Gastrocnemius medialis (tissue), 4 donors: ENCODE measurements at regions not wholly inside any gene's neighbourhood (a gene's known extent, or its start where the extent isn't known, plus 50 kb on each side); places are given as distances from the start of the nearest gene placed in this dataset.

Experiments
- POLR2A ChIP-seq, 2 donors: fragments of 450-650 bp; IDR thresholded peaks; one replicate each; pipeline ENCODE4 v1.6.1; 2017; ENCODE audit warnings: antibody characterized with exemption in 2 of 2, mild to moderate bottlenecking in 2 of 2, moderate library complexity in 2 of 2
- TF ChIP-seq, protein P1 (sequence below), 5 experiments: fragments of 450-650 bp in 3 of 5; fragments of 200-600 bp in 2 of 5; sonication (generic) in 2 of 5; IDR thresholded peaks in 4 of 5; conservative IDR thresholded peaks in 1 of 5; 1 replicate in 4 of 5; 2 replicates in 1 of 5; pipeline ENCODE4 v1.5.1; 2016 to 2019; ENCODE audit warnings: antibody characterized with exemption in 5 of 5, mild to moderate bottlenecking in 3 of 5, moderate library complexity in 3 of 5

DNA sequence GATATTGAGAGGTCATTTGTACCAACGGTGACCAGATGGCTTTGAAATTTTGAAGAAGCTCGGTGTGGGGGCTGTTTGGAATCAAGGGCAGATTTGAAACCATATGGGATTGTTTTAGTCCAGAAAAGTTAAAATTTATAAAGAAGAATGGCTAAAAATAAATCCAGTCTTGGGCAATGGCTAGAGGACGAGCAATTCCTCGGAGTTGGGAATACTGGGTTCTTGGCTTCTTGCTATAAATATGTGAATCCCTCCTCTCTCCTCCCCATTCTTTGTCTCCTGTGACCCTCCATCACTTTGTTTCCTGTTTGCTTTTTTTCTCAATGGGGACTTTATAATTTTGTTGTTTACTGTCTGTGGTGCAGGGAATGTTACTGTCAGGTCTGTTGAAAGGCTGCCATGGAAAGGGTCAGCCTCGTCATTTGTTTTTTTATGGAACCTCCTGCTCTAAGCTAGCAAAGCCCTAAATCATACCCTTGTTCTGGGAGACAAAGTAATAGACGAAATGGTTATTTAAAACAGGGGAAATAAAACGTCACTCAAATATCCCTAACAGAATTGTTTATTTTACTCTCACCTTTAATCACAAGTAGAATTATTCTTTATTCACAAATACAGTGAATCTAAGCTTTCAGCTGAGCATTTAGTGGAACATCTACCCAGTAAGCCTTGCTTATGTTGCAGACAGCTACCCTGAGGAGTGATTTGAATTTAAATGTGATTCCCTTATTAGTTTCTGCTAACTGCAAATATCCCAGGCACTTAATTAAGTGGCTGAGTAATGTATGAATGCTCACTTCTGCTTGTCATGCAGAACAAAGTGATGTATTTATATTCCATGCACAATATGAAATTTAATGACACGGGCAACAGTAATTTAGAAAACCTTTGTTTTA, 273.1 kb upstream of the NOVA1 start:
- TF ChIP-seq, protein P1, sequence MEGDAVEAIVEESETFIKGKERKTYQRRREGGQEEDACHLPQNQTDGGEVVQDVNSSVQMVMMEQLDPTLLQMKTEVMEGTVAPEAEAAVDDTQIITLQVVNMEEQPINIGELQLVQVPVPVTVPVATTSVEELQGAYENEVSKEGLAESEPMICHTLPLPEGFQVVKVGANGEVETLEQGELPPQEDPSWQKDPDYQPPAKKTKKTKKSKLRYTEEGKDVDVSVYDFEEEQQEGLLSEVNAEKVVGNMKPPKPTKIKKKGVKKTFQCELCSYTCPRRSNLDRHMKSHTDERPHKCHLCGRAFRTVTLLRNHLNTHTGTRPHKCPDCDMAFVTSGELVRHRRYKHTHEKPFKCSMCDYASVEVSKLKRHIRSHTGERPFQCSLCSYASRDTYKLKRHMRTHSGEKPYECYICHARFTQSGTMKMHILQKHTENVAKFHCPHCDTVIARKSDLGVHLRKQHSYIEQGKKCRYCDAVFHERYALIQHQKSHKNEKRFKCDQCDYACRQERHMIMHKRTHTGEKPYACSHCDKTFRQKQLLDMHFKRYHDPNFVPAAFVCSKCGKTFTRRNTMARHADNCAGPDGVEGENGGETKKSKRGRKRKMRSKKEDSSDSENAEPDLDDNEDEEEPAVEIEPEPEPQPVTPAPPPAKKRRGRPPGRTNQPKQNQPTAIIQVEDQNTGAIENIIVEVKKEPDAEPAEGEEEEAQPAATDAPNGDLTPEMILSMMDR (IDR thresholded peaks at IDR 0.05 in 4 of 5, conservative IDR thresholded peaks at IDR 0.05 in 1 of 5): no peak
- no peak for TF ChIP-seq POLR2A (IDR thresholded peaks at IDR 0.05)
